OCI-LY3 (cell line): ENCODE measurements at regions not wholly inside any gene's neighbourhood (a gene's known extent, or its start where the extent isn't known, plus 50 kb on each side); places are given as distances from the start of the nearest gene placed in this dataset.

Experiments
- CTCF ChIP-seq: fragments of 200-600, 300-600 bp; sonication (generic); IDR thresholded peaks from 2 replicates; pipeline ENCODE4 v1.5.1; 2014; ENCODE audit warnings: antibody characterized with exemption, low read length, low read depth
- EZH2phosphoT487 ChIP-seq: fragments of 200-600 bp; shearing (Covaris generic); IDR thresholded peaks from 2 replicates; pipeline ENCODE4 v1.6.1; 2018; ENCODE audit warnings: antibody characterized with exemption, mixed run types, low read depth

- TF ChIP-seq CTCF (no peak), EZH2phosphoT487 (no peak)
Measured at GRCh38 chrX:40248822-40249221, 151.1 kb upstream of the BCOR start.
